ENCODE measurements at regions not wholly inside any gene's neighbourhood (a gene's known extent, or its start where the extent isn't known, plus 50 kb on each side); places are given as distances from the start of the nearest gene placed in this dataset.

- intact Hi-C loops (cut with DNase I, micrococcal nuclease) = no loop called here
- no peak for TF ChIP-seq CTCF (IDR thresholded peaks at IDR 0.05)
- Mint-ChIP-seq H3K27me3 (no peaks in the 10 kb centered on the region), H3K4me3 (no peak overlapping the region), H3K27ac (no peak overlapping the region), H3K9me3 (peaks cover 9% of the 10 kb centered on the region), H3K4me1 (ENCODE audit: low read depth) (no peaks in the 10 kb centered on the region), H3K36me3 (ENCODE audit: low read depth) (no peaks in the 10 kb centered on the region)
- DNase-seq (no peak), ATAC-seq (ENCODE audit: poor library complexity) (no peak)
- no peak overlapping the region for H3K27ac ChIP-seq (ENCODE audit: low read depth in 1 of 2, low read length in 2 of 2)
- H3K9me3 ChIP-seq (ENCODE audit: control insufficient read depth in 1 of 2, insufficient read depth in 1 of 2, low read length in 2 of 2) = peaks cover 0 to 7% of the 10 kb centered on the region in 2 experiments
- no peaks in the 10 kb centered on the region for H3K36me3 ChIP-seq (ENCODE audit: insufficient read depth, low read length)
- H3K27me3 ChIP-seq (ENCODE audit: control insufficient read depth in 1 of 2, insufficient read depth in 2 of 2, low read length in 2 of 2) = no peaks in the 10 kb centered on the region
- ChIA-PET CTCF (no interaction called here), POLR2A (no interaction called here)
- H3K4me1 ChIP-seq (ENCODE audit: insufficient read depth, low read length) = no peaks in the 10 kb centered on the region
- H3K4me3 ChIP-seq (ENCODE audit: low read length) = no peak overlapping the region
These were observed 812.6 kb upstream of the ADGRL4 start for GRCh38 chr1:79819140-79819539.

- H3K4me1 Mint-ChIP-seq (ENCODE audit: low read depth) = no peaks in the 10 kb centered on the region
- no peaks in the 10 kb centered on the region for H3K27me3 ChIP-seq (ENCODE audit: control insufficient read depth in 1 of 2, insufficient read depth in 2 of 2, low read length in 2 of 2)
- intact Hi-C loops (cut with DNase I, micrococcal nuclease) = no loop called here
- no peak overlapping the region for H3K4me3 ChIP-seq (ENCODE audit: low read length)
- no peaks in the 10 kb centered on the region for H3K4me1 ChIP-seq (ENCODE audit: insufficient read depth, low read length)
- H3K27ac Mint-ChIP-seq = no peak overlapping the region
- no peaks in the 10 kb centered on the region for H3K27me3 Mint-ChIP-seq
- POLR2A ChIA-PET = no interaction called here
- DNase-seq (no peak), ATAC-seq (ENCODE audit: poor library complexity) (no peak)
- H3K9me3 Mint-ChIP-seq = peaks cover 7% of the 10 kb centered on the region
- no peaks in the 10 kb centered on the region for H3K36me3 Mint-ChIP-seq (ENCODE audit: low read depth)
- CTCF ChIA-PET = no interaction called here
- H3K36me3 ChIP-seq (ENCODE audit: insufficient read depth, low read length) = no peaks in the 10 kb centered on the region
- H3K27ac ChIP-seq (ENCODE audit: low read depth in 1 of 2, low read length in 2 of 2) = no peak overlapping the region
- H3K9me3 ChIP-seq (ENCODE audit: control insufficient read depth in 1 of 2, insufficient read depth in 1 of 2, low read length in 2 of 2) = peaks cover 0 to 2% of the 10 kb centered on the region in 2 experiments
- TF ChIP-seq CTCF (IDR thresholded peaks at IDR 0.05) = no peak
- no peak overlapping the region for H3K4me3 Mint-ChIP-seq
These were observed 810.6 kb upstream of the ADGRL4 start for GRCh38 chr1:79817031-79817560.

GRCh38 chr1:79815115-79815514 lies 808.6 kb upstream of the ADGRL4 start:
- POLR2A ChIA-PET = no interaction called here
- Mint-ChIP-seq H3K27ac (no peak overlapping the region), H3K4me1 (ENCODE audit: low read depth) (no peaks in the 10 kb centered on the region), H3K27me3 (no peaks in the 10 kb centered on the region), H3K9me3 (peaks cover 7% of the 10 kb centered on the region), H3K36me3 (ENCODE audit: low read depth) (no peaks in the 10 kb centered on the region), H3K4me3 (no peak overlapping the region)
- ATAC-seq (ENCODE audit: poor library complexity) = no peak
- intact Hi-C loops (cut with DNase I, micrococcal nuclease) = no loop called here
- no peak overlapping the region for H3K4me3 ChIP-seq (ENCODE audit: low read length)
- DNase-seq = no peak
- no peak overlapping the region for H3K27ac ChIP-seq (ENCODE audit: low read depth in 1 of 2, low read length in 2 of 2)
- H3K9me3 ChIP-seq (ENCODE audit: control insufficient read depth in 1 of 2, insufficient read depth in 1 of 2, low read length in 2 of 2) = no peaks in the 10 kb centered on the region
- TF ChIP-seq CTCF (IDR thresholded peaks at IDR 0.05) = no peak
- no peaks in the 10 kb centered on the region for H3K36me3 ChIP-seq (ENCODE audit: insufficient read depth, low read length)
- CTCF ChIA-PET = no interaction called here
- no peaks in the 10 kb centered on the region for H3K27me3 ChIP-seq (ENCODE audit: control insufficient read depth in 1 of 2, insufficient read depth in 2 of 2, low read length in 2 of 2)
- H3K4me1 ChIP-seq (ENCODE audit: insufficient read depth, low read length) = no peaks in the 10 kb centered on the region
